ENCODE measurements at regions not wholly inside any gene's neighbourhood (a gene's known extent, or its start where the extent isn't known, plus 50 kb on each side); places are given as distances from the start of the nearest gene placed in this dataset.

DNA sequence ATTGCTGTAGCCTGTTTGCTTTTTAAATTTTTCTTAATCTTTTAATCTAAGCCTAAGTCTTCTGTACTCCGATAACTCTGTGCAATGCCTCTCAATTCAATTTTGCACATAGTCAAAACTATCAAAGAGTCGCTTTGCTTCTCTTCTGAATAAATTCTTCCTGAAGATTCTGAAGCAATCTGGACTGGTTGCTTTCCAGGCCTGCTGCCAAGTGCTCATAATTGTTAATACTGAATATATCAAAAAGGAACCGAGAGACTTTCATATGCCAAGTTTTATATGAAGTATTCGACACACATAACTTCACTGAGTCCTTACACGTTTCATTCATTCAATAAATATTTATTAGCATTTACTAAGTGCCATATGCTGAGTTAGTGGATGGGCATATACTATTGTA, 91.3 kb downstream of the EDNRB start:
- no peak overlapping the region for H2BK15ac ChIP-seq (ENCODE audit: low read depth, low read length)
- H4K8ac ChIP-seq (replicated peaks; ENCODE audit: insufficient read length, low read depth, low read length), result no peak overlapping the region
- H4K5ac ChIP-seq (ENCODE audit: insufficient read length, low read depth, low read length), result no peak overlapping the region
- H3K27ac ChIP-seq (ENCODE audit: insufficient read length, low read depth, low read length), result no peak overlapping the region
- H4K20me1 ChIP-seq (ENCODE audit: control insufficient read depth, insufficient read depth, insufficient read length), result no peaks in the 10 kb centered on the region
- peaks cover 0 to 2% of the 10 kb centered on the region in 2 experiments; a peak in 1 of 4 replicates for H3K4me1 Mint-ChIP-seq
- no peak overlapping the region for H3T11ph ChIP-seq (ENCODE audit: low read length)
- H3K23me2 ChIP-seq (ENCODE audit: insufficient read length, low read depth, low read length, poor library complexity, severe bottlenecking), result no peaks in the 10 kb centered on the region
- H3K27ac Mint-ChIP-seq, result peak overlapping the region in 1 of 3 experiments; percentile 62; a peak in 2 of 7 replicates
- no peak overlapping the region for H3K23ac ChIP-seq (ENCODE audit: insufficient read length, low read depth, low read length)
- H3K4me2 ChIP-seq (ENCODE audit: insufficient read depth, insufficient read length, low read length), result no peak overlapping the region
- no peaks in the 10 kb centered on the region for H3K27me3 Mint-ChIP-seq (ENCODE audit: low read depth)
- no peaks in the 10 kb centered on the region for H3K79me2 ChIP-seq (ENCODE audit: insufficient read depth, low read length)
- no peak overlapping the region for H3K9ac ChIP-seq (ENCODE audit: extremely low read depth, insufficient read length, low read length)
- no peak overlapping the region for H2BK120ac ChIP-seq (ENCODE audit: low read depth, low read length, poor library complexity, severe bottlenecking)
- H3K9me3 Mint-ChIP-seq, result no peaks in the 10 kb centered on the region
- no peak for DNase-seq
- no CpG with 5 or more reads among the region's 5 CpGs for WGBS (ENCODE audit: extremely low coverage, insufficient read length, low lambda C conversion rate)
- no peaks in the 10 kb centered on the region for H3K79me1 ChIP-seq (ENCODE audit: insufficient read depth, low read depth, low read length, poor library complexity, severe bottlenecking)
- no peak overlapping the region for H4K91ac ChIP-seq (ENCODE audit: insufficient read length, low read depth, low read length)
- H3K56ac ChIP-seq (ENCODE audit: insufficient read length, low read depth, low read length), result no peak overlapping the region
- H3K18ac ChIP-seq (ENCODE audit: insufficient read length, low read depth, low read length), result no peak overlapping the region
- TF ChIP-seq, protein P1, sequence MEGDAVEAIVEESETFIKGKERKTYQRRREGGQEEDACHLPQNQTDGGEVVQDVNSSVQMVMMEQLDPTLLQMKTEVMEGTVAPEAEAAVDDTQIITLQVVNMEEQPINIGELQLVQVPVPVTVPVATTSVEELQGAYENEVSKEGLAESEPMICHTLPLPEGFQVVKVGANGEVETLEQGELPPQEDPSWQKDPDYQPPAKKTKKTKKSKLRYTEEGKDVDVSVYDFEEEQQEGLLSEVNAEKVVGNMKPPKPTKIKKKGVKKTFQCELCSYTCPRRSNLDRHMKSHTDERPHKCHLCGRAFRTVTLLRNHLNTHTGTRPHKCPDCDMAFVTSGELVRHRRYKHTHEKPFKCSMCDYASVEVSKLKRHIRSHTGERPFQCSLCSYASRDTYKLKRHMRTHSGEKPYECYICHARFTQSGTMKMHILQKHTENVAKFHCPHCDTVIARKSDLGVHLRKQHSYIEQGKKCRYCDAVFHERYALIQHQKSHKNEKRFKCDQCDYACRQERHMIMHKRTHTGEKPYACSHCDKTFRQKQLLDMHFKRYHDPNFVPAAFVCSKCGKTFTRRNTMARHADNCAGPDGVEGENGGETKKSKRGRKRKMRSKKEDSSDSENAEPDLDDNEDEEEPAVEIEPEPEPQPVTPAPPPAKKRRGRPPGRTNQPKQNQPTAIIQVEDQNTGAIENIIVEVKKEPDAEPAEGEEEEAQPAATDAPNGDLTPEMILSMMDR (conservative IDR thresholded peaks at IDR 0.05), result no peak
- H3K14ac ChIP-seq (ENCODE audit: insufficient read depth, low read length), result no peak overlapping the region
- H3K9me3 ChIP-seq (ENCODE audit: control insufficient read depth, low read depth, low read length), result no peaks in the 10 kb centered on the region
- H2AK5ac ChIP-seq (ENCODE audit: insufficient read length, low read length), result no peak overlapping the region
- no peaks in the 10 kb centered on the region for H3K4me1 ChIP-seq (ENCODE audit: insufficient read depth, low read length)
- no peak overlapping the region for H2BK20ac ChIP-seq (ENCODE audit: low read depth, low read length, poor library complexity, severe bottlenecking)
- H3K36me3 Mint-ChIP-seq (ENCODE audit: insufficient read depth in 1 of 3, low read depth in 3 of 3), result no peaks in the 10 kb centered on the region
- no peak overlapping the region for H3K4me3 Mint-ChIP-seq
- H2AFZ ChIP-seq (ENCODE audit: low read length), result no peak overlapping the region
- no peak overlapping the region for H2BK12ac ChIP-seq (ENCODE audit: insufficient read length, low read depth, low read length)
- no peak overlapping the region for H3K4ac ChIP-seq (ENCODE audit: low read depth, low read length)
- no peaks in the 10 kb centered on the region for H3K27me3 ChIP-seq (ENCODE audit: insufficient read depth, low read length)
- no peak overlapping the region for H2BK5ac ChIP-seq (ENCODE audit: insufficient read length, low read length)

All from H9 (cell line).